GM21825 (cell line): ENCODE measurements at regions not wholly inside any gene's neighbourhood (a gene's known extent, or its start where the extent isn't known, plus 50 kb on each side); places are given as distances from the start of the nearest gene placed in this dataset.
"Not testable (repeated sequence)": the region's sequence is repeated elsewhere in the genome, so short reads cannot be mapped to it uniquely, and the experiment has no call there.

Experiments
- ATAC-seq: cut with Tn5 transposase; IDR thresholded peaks from one replicate; pipeline ENCODE4 v1.9.1; 2021; ENCODE audit warnings: mild to moderate bottlenecking, moderate library complexity; ENCODE audit not compliant: unreplicated experiment

GRCh38 chr9:42430674-42431615, 247.5 kb downstream of the SPATA31A6 start:
- ATAC-seq = peak; percentile 44

- not testable (repeated sequence) for ATAC-seq
These were observed 248.2 kb downstream of the SPATA31A6 start for GRCh38 chr9:42431616-42432010.

- not testable (repeated sequence) for ATAC-seq
These were observed 251.6 kb downstream of the SPATA31A6 start for GRCh38 chr9:42434844-42435714.

- not testable (repeated sequence) for ATAC-seq
These were observed 252.4 kb downstream of the SPATA31A6 start for GRCh38 chr9:42435715-42436342.

GRCh38 chr9:42437057-42437759, 253.7 kb downstream of the SPATA31A6 start:
- not testable (repeated sequence) for ATAC-seq

- not testable (repeated sequence) for ATAC-seq
These were observed 259.2 kb downstream of the SPATA31A6 start for GRCh38 chr9:42442680-42443079.

GRCh38 chr9:42443414-42443813, 260.0 kb downstream of the SPATA31A6 start:
- peak; percentile 94 for ATAC-seq

GRCh38 chr9:42461436-42461835, 278.0 kb downstream of the SPATA31A6 start:
- ATAC-seq = not testable (repeated sequence)

- not testable (repeated sequence) for ATAC-seq
These were observed 278.4 kb downstream of the SPATA31A6 start for GRCh38 chr9:42461863-42462262.

GRCh38 chr9:42463981-42464380, 280.5 kb downstream of the SPATA31A6 start:
- not testable (repeated sequence) for ATAC-seq

- not testable (repeated sequence) for ATAC-seq
These were observed 287.1 kb downstream of the SPATA31A6 start for GRCh38 chr9:42470577-42470976.

- ATAC-seq = not testable (repeated sequence)
These were observed 307.5 kb downstream of the SPATA31A6 start for GRCh38 chr9:42490989-42491388.

GRCh38 chr9:42502620-42503264, 319.3 kb downstream of the SPATA31A6 start:
- not testable (repeated sequence) for ATAC-seq

- ATAC-seq = not testable (repeated sequence)
These were observed 324.7 kb downstream of the SPATA31A6 start for GRCh38 chr9:42508111-42508510.

- ATAC-seq = not testable (repeated sequence)
These were observed 330.1 kb downstream of the SPATA31A6 start for GRCh38 chr9:42513535-42513934.

GRCh38 chr9:42534325-42534983, 351.0 kb downstream of the SPATA31A6 start:
- ATAC-seq = not testable (repeated sequence)

- ATAC-seq = not testable (repeated sequence)
These were observed 351.5 kb downstream of the SPATA31A6 start for GRCh38 chr9:42534984-42535325.

GRCh38 chr9:42550789-42551357, 367.4 kb downstream of the SPATA31A6 start:
- ATAC-seq = peak; percentile 80

- not testable (repeated sequence) for ATAC-seq
These were observed 385.1 kb downstream of the SPATA31A6 start for GRCh38 chr9:42568530-42568929.
